Stomach (tissue), 8 donors: ENCODE measurements at regions not wholly inside any gene's neighbourhood (a gene's known extent, or its start where the extent isn't known, plus 50 kb on each side); places are given as distances from the start of the nearest gene placed in this dataset.

Experiments used
- DNase-seq, 2 donors: peaks; one replicate each; pipeline versions ENCODE4 v3.0.0 to v3.0.0-alpha.2; 2013 to 2019
- H3K27ac ChIP-seq, 5 donors: fragments of 200-600 bp in 4 of 5; sonication (generic) in 4 of 5; one replicate each; pipeline ENCODE4 v1.5.1; 2013 to 2019; ENCODE audit warnings: mild to moderate bottlenecking in 1 of 5, moderate library complexity in 1 of 5
- H3K27me3 ChIP-seq, 3 donors: fragments of 200-600 bp; sonication (generic); one replicate each; pipeline ENCODE4 v1.5.1; 2017 to 2019; ENCODE audit warnings: mixed run types in 1 of 3
- H3K36me3 ChIP-seq, 4 donors: fragments of 200-600 bp; sonication (generic); 1 replicate in 3 of 4; 2 replicates in 1 of 4; pipeline ENCODE4 v1.5.1; 2016 to 2019
- H3K4me1 ChIP-seq, 4 donors: fragments of 200-600 bp; sonication (generic); one replicate each; pipeline ENCODE4 v1.5.1; 2016 to 2019
- H3K4me3 ChIP-seq, 4 donors: fragments of 200-600 bp; sonication (generic) in 3 of 4; one replicate each; pipeline ENCODE4 v1.5.1; 2016 to 2019; ENCODE audit warnings: mild to moderate bottlenecking in 1 of 4
- H3K9me3 ChIP-seq, 4 donors: fragments of 200-600 bp; sonication (generic); one replicate each; pipeline ENCODE4 v1.5.1; 2016 to 2019
- CTCF ChIP-seq, 7 experiments: fragments of 450-650 bp in 4 of 7; fragments of 200-600 bp in 3 of 7; sonication (generic) in 3 of 7; IDR thresholded peaks; one replicate each; pipeline ENCODE4 v1.5.1; 2016 to 2019; ENCODE audit warnings: antibody characterized with exemption in 7 of 7, control low read depth in 2 of 7, mild to moderate bottlenecking in 1 of 7
- EP300 ChIP-seq: sonication (generic); formaldehyde crosslinking; IDR thresholded peaks from one replicate; pipeline ENCODE4 v1.6.1; 2017; ENCODE audit warnings: antibody characterized with exemption
- POLR2A ChIP-seq, 4 donors: fragments of 450-650 bp; IDR thresholded peaks; one replicate each; pipeline ENCODE4 v1.6.1; 2016; ENCODE audit warnings: antibody characterized with exemption in 4 of 4, control low read depth in 2 of 4, mild to moderate bottlenecking in 1 of 4, moderate library complexity in 1 of 4
- POLR2AphosphoS5 ChIP-seq, 3 donors: sonication (generic); formaldehyde crosslinking; IDR thresholded peaks; one replicate each; pipeline ENCODE4 v1.6.1; 2016; ENCODE audit warnings: antibody characterized with exemption in 3 of 3
- WGBS, 5 donors: extraction: QIAGEN DNeasy Blood & Tissue Kit in 3 of 5; methylation state at CpG; one replicate each; pipeline versions ENCODE4 v1.1.5 to v1.1.7; 2013 to 2018; 5-methylcytosine and 5-hydroxymethylcytosine counted together
- intact Hi-C: fragments of 100-400 bp; cut with DNase I; formaldehyde crosslinking; loops from one replicate; pipeline ENCODE4 v1.15.1; 2023; ENCODE audit warnings: low total_unique reads
- donor health status: healthy with polysubstance abuse.
- donor health status: Bipolar disorder and iron deficiency.
- donor health status: healthy.

- H3K9me3 ChIP-seq = peaks cover 0 to 5% (median 0%) of the 10 kb centered on the region in 4 donors
- no peak overlapping the region for H3K4me3 ChIP-seq
- 23 to 34% (median 31%) methylated on average over 3 of the region's 3 CpGs for WGBS, 5 donors
- intact Hi-C loops = no loop called here
- no peaks in the 10 kb centered on the region for H3K36me3 ChIP-seq
- H3K4me1 ChIP-seq = peaks cover 0 to 5% (median 0%) of the 10 kb centered on the region in 4 donors
- no peak for TF ChIP-seq POLR2A (IDR thresholded peaks at IDR 0.05)
- no peak for TF ChIP-seq EP300
- TF ChIP-seq POLR2AphosphoS5 (IDR thresholded peaks at IDR 0.05) = no peak
- no peak for TF ChIP-seq CTCF (IDR thresholded peaks at IDR 0.05)
- DNase-seq = no peak
- no peak overlapping the region for H3K27ac ChIP-seq
- H3K27me3 ChIP-seq = no peaks in the 10 kb centered on the region
Observed at GRCh38 chr16:51814617-51815016, 663.5 kb upstream of the SALL1 start.

GRCh38 chr16:51813609-51814008 is 662.5 kb upstream of the SALL1 start:
- peaks cover 0 to 5% (median 0%) of the 10 kb centered on the region in 4 donors for H3K9me3 ChIP-seq
- TF ChIP-seq EP300 (no peak), CTCF (IDR thresholded peaks at IDR 0.05) (no peak)
- no peaks in the 10 kb centered on the region for H3K36me3 ChIP-seq
- H3K4me3 ChIP-seq = no peak overlapping the region
- WGBS, 5 donors = 88 to 94% (median 90%) methylated on average over 4 of the region's 4 CpGs
- no peak overlapping the region for H3K27ac ChIP-seq
- no peak for DNase-seq
- intact Hi-C loops = no loop called here
- peaks cover 0 to 2% (median 0%) of the 10 kb centered on the region in 4 donors for H3K4me1 ChIP-seq
- H3K27me3 ChIP-seq = no peaks in the 10 kb centered on the region

GRCh38 chr16:51812945-51813344 is 661.9 kb upstream of the SALL1 start:
- H3K36me3 ChIP-seq = no peaks in the 10 kb centered on the region

GRCh38 chr16:51807551-51807950 is 656.5 kb upstream of the SALL1 start:
- TF ChIP-seq POLR2A (IDR thresholded peaks at IDR 0.05) = no peak
- TF ChIP-seq EP300 = no peak
- TF ChIP-seq CTCF (IDR thresholded peaks at IDR 0.05) = no peak
- TF ChIP-seq POLR2AphosphoS5 (IDR thresholded peaks at IDR 0.05) = no peak
- H3K27ac ChIP-seq = no peak overlapping the region
- intact Hi-C loops = no loop called here
- no peaks in the 10 kb centered on the region for H3K27me3 ChIP-seq
- no peaks in the 10 kb centered on the region for H3K4me1 ChIP-seq
- no peaks in the 10 kb centered on the region for H3K36me3 ChIP-seq
- no peak for DNase-seq
- H3K9me3 ChIP-seq = no peaks in the 10 kb centered on the region
- 70 to 86% (median 84%) methylated on average over 2 of the region's 2 CpGs for WGBS, 5 donors
- no peak overlapping the region for H3K4me3 ChIP-seq

More at GRCh38 chr16:51812945-51813344, 661.9 kb upstream of the SALL1 start:
- Histone ChIP-seq H3K27ac (no peak overlapping the region), H3K4me3 (no peak overlapping the region), H3K9me3 (peaks cover 0 to 5% (median 0%) of the 10 kb centered on the region in 4 donors), H3K4me1 (no peaks in the 10 kb centered on the region), H3K27me3 (no peaks in the 10 kb centered on the region)
- intact Hi-C loops = no loop called here
- WGBS, 5 donors = 78 to 91% (median 87%) methylated on average over 2 of the region's 2 CpGs
- DNase-seq = no peak
- TF ChIP-seq POLR2AphosphoS5 (IDR thresholded peaks at IDR 0.05) = no peak
- TF ChIP-seq POLR2A (IDR thresholded peaks at IDR 0.05) = no peak
- no peak for TF ChIP-seq EP300
- no peak for TF ChIP-seq CTCF (IDR thresholded peaks at IDR 0.05)
